HG02884 (cell line): ENCODE measurements at regions not wholly inside any gene's neighbourhood (a gene's known extent, or its start where the extent isn't known, plus 50 kb on each side); places are given as distances from the start of the nearest gene placed in this dataset.
"Not testable (repeated sequence)": the region's sequence is repeated elsewhere in the genome, so short reads cannot be mapped to it uniquely, and the experiment has no call there.

Experiments
- ATAC-seq: cut with Tn5 transposase; IDR thresholded peaks from one replicate; pipeline ENCODE4 v1.9.1; 2021; ENCODE audit warnings: mild to moderate bottlenecking, moderate library complexity; ENCODE audit not compliant: unreplicated experiment

DNA sequence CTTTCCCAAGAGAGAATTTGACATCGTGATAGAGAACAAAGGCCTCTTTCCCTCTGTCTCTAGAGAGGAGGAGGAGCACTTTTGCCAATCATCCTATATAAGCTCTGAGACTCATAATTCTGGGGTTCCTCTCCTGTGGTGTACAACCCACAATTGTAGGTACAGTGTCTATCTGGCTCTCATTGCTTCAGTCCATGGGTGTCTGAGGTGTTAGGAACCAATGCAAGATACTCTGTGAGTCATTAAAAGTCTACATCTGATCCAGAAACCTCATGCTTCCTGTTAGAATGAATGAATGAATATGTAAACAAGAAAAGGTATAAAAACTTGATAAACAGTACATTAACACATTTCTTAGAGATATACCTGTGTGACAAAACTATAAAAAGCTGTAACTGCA is 356.7 kb downstream of the QKI start:
- no peak for ATAC-seq

GRCh38 chr6:163768905-163769304 is 354.4 kb downstream of the QKI start:
- no peak for ATAC-seq

- no peak for ATAC-seq
Measured at GRCh38 chr6:163766936-163767335, 352.4 kb downstream of the QKI start.

DNA sequence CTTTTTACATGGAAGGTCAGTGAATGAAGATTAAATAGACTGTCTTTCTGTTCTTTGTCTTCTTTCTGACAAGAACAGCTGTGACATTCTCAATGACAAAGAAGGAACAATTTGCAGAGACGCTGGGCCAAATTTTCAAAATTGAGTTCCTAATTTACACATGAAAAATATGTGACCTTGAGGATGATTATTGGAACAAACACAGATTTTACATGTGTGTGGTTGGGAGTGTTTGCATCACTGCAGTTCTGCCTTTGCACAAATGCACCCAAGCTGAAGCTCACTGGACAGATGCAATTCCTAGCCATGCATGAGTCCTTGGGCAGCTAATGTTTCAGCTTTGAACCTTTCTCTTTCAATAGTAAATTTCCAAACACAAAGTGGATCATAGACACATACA is 350.8 kb downstream of the QKI start:
- no peak for ATAC-seq

DNA sequence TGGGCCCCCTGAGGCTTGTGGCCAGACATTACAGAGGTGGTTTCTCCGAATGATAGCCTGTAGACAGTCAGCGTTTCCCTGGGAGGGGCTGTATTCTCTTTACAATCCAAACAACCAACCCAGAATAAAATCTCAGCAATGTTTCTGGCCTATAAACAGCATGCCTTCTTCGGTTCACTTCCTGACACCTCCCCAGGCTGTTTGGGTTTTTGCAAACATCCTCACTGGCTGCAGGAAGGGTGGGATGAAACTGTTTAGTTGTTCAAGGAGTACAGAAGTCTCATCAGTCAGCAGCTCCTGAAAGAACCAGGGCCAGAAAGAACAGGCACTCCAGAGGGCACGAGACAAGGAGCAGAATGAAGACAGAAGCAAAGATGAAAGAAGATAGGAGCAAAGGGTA is 350.0 kb downstream of the QKI start:
- no peak for ATAC-seq

- ATAC-seq = no peak
Measured at GRCh38 chr6:163761481-163761880, 347.0 kb downstream of the QKI start.

- ATAC-seq = no peak
Measured at GRCh38 chr6:163760860-163761259, 346.3 kb downstream of the QKI start.

DNA sequence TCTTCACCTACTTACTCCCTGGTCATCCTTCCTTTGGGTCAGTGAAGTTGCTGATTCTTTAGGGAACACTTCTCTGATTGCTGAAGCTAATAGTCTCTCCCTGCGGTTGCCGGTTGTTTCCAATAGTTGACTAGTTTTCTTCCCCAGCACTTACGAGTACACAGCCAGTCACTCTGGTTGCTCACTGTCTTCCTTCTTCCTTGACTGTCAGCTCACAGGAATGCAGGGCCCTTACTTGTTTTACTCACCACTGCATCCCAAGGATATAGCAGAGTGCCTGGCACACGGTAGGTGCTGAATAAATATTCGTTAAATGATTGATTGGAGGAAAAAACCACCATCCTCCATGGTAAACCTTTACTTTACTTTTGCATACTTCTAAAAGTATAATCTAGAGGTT is 345.0 kb downstream of the QKI start:
- ATAC-seq = no peak

- ATAC-seq = no peak
Measured at GRCh38 chr6:163757520-163757919, 343.0 kb downstream of the QKI start.

DNA sequence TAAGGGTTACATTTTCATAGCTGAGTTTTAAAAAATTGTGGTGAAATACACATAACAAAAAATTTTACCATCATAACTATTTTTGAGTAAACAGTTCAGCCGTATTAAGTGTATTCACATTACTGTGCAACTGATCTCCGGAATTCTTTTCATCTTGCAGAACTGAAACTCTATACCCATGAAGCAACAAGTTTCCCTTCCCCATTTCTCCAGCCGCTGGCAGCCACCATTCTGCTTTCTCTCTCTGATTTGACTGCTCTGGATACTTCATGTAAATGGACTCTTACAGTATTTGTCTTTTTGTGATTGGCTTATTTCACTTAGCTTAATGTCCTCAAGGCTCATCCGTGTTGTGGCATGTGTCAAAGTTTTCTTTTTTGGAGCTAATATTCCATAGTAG is 341.6 kb downstream of the QKI start:
- peak; percentile 100 for ATAC-seq

DNA sequence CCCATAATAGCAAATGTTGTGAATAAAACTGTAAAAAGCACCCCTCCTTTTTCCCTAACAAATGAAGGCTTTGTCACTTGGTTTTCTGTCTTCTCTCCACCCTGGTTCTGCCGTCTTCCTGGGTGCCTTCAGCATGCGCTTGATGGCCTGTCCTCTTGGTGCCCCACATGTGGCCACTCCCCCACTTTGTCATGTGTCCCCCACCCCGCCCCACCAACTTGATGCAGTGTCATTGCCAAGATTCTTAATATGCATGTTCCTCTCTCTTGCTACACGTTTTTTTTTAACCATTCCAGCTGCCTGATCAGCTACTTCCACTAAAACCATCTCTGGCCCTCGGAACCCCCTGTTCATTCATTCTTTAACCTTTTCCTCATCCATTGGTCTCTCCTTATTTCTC is 340.3 kb downstream of the QKI start:
- ATAC-seq = no peak

- ATAC-seq = no peak
Measured at GRCh38 chr6:163753430-163753829, 338.9 kb downstream of the QKI start.

DNA sequence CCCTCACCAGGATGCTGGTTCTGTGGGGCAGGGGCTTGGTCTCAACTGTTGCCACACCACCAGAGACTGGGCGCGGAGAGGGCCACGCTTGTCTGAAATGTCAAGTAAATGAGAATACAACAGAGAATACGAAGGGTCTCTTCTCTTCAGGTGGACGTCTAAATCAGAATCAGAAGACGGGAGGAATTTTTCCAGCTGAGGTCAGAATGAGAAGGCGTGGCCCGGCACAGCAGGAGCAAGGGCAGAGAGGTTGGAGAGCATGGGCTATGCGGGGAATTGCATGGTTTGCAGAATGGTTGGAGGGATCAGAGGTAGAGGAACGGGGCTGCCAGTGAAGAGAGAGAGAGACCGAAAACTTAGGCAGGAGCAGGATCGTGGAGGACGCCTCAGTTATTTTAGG is 337.9 kb downstream of the QKI start:
- no peak for ATAC-seq

GRCh38 chr6:163751032-163751525 is 336.6 kb downstream of the QKI start:
- no peak for ATAC-seq

- no peak for ATAC-seq
Measured at GRCh38 chr6:163750431-163751031, 336.0 kb downstream of the QKI start.

DNA sequence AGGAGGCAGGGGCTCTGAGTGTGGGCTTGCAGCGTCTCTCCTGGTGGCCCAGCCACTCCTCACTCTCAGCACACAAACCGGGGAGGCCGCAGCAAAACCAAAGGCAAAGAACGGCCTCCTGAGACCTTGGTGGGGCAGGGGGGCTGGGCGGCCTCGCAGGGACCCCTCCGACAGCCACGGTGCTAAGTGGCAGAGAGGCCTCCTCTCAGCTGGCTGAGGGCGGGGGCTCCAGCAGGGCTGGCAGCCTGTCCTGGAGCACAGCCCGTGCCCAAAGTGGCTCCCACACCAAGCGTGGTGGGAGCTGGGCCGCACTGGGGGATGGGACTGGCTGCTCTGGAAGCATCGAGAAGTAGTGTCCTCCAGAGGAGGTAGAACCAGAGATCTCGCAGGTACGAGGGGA is 334.4 kb downstream of the QKI start:
- ATAC-seq = no peak

GRCh38 chr6:163748036-163748435 is 333.5 kb downstream of the QKI start:
- no peak for ATAC-seq

DNA sequence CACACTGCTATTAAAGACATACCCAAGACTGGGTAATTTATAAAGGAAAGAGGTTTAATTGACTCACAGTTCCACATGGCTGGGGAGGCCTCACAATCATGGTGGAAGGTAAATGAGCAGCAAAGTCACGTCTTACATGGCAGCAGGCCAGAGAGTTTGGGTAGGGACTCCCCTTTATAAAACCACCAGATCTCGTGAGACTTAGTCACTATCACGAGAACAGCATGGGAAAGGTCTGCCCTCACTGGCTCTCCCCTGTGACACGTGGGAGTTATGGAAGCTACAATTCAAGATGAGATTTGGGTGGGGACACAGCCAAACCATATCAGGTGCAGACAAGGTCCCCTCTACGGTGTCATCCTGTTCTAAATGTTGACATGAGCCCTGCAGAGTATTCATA is 332.5 kb downstream of the QKI start:
- not testable (repeated sequence) for ATAC-seq

DNA sequence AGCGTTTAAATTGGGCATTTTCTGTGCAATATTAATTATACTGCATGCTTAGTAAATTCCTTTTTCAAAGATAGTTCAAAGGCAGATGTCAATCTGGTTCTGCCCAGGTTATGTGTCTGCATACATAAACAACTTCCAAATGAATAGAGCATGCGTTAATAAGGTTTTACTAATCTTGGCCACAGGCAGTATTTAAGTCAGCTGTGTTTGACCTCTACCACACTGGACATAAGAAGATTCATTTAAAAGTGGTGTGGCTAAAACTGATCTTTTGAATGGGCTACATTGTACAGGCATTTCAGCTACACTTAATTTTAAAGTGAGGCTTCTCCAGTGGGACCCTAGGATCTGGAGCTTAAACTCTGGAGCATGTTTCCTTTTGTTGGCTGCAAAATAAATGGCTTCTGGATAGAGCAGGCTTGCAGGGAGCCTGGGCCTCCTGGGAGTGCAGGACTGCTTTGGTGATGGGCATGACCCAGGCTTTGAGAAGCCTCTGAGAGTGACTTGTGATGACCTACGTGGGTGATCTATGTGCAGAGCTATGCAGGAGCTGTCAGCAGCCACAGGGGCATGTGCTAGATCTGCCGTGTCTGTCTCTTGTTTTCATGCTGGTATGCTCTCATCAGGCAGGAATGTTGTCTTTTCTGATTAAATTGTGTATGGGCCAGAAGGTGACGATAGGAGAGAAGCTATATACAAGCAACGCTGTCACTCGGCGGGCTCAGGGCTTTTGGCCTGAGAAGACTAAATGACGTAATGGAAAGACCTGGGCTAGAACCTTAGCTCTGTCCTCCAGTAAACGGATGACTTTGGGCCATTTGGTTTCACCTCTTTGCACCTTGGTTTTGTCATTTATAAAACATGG is 331.2 kb downstream of the QKI start:
- no peak for ATAC-seq

GRCh38 chr6:163744256-163744925 is 329.9 kb downstream of the QKI start:
- no peak for ATAC-seq

- ATAC-seq = no peak
Measured at GRCh38 chr6:163743796-163744195, 329.3 kb downstream of the QKI start.
